ENCODE measurements at regions not wholly inside any gene's neighbourhood (a gene's known extent, or its start where the extent isn't known, plus 50 kb on each side); places are given as distances from the start of the nearest gene placed in this dataset.

DNA sequence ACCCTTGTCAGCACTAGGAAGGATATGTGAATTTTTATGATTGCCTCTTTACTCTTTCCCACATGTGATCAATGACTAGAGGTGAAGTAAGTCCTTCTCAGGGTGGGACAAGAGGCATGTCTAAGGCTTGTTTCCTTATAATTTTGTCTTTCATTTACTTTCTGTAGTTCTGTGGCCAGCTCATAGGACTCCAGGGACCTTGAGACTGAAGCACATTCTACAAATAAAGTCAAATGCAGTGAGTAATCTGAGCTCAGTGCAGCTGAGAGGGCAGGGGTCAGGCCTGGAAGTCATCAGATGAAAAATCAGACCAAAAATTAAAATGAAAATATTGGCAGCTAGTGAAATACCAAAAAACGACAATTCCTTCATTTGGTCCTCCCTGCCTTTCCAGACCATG is 424.7 kb upstream of the THBS1 start:
- TF ChIP-seq, protein P1, sequence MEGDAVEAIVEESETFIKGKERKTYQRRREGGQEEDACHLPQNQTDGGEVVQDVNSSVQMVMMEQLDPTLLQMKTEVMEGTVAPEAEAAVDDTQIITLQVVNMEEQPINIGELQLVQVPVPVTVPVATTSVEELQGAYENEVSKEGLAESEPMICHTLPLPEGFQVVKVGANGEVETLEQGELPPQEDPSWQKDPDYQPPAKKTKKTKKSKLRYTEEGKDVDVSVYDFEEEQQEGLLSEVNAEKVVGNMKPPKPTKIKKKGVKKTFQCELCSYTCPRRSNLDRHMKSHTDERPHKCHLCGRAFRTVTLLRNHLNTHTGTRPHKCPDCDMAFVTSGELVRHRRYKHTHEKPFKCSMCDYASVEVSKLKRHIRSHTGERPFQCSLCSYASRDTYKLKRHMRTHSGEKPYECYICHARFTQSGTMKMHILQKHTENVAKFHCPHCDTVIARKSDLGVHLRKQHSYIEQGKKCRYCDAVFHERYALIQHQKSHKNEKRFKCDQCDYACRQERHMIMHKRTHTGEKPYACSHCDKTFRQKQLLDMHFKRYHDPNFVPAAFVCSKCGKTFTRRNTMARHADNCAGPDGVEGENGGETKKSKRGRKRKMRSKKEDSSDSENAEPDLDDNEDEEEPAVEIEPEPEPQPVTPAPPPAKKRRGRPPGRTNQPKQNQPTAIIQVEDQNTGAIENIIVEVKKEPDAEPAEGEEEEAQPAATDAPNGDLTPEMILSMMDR (IDR thresholded peaks at IDR 0.05) = no peak
- no peak for TF ChIP-seq POLR2A (IDR thresholded peaks at IDR 0.05)

Data from lower leg skin (tissue), 3 donors.